ENCODE measurements at regions not wholly inside any gene's neighbourhood (a gene's known extent, or its start where the extent isn't known, plus 50 kb on each side); places are given as distances from the start of the nearest gene placed in this dataset.

- TF ChIP-seq FOXA1 (IDR thresholded peaks at IDR 0.05) (no peak), NFRKB (IDR thresholded peaks at IDR 0.05) (no peak), SP1 (IDR thresholded peaks at IDR 0.05) (no peak), FOXK2 (IDR thresholded peaks at IDR 0.05) (no peak), BHLHE40 (IDR thresholded peaks at IDR 0.05; ENCODE audit: borderline replicate concordance) (no peak), PKNOX1 (IDR thresholded peaks at IDR 0.05) (no peak)
- POLR2A ChIA-PET = no interaction called here
- DNase-seq (ENCODE audit: extremely low spot score) = no peak
- CTCF ChIA-PET = interaction anchor here (0.7 kb wide), 1 partner anchor 434 kb away, joined by 3 read pairs; no protein-coding TSS in a partner anchor
Measured at GRCh38 chr5:116343961-116344360, 230.7 kb downstream of the SEMA6A start.

Data from HEK293T (cell line).